Ishikawa (cell line): ENCODE measurements at regions not wholly inside any gene's neighbourhood (a gene's known extent, or its start where the extent isn't known, plus 50 kb on each side); places are given as distances from the start of the nearest gene placed in this dataset.

Experiments
- CEBPB ChIP-seq: IDR thresholded peaks from 2 replicates; pipeline ENCODE4 v1.6.1; 2012
- EP300 ChIP-seq: IDR thresholded peaks from 2 replicates; pipeline ENCODE4 v1.6.1; 2012; ENCODE audit warnings: borderline replicate concordance
- FOXM1 ChIP-seq: IDR thresholded peaks from 2 replicates; pipeline ENCODE4 v1.6.1; 2012; ENCODE audit warnings: low read depth, borderline replicate concordance
- MAX ChIP-seq: IDR thresholded peaks from 2 replicates; pipeline ENCODE4 v1.6.1; 2012
- NFIC ChIP-seq: IDR thresholded peaks from 2 replicates; pipeline ENCODE4 v1.6.1; 2012
- RAD21 ChIP-seq: IDR thresholded peaks from 2 replicates; pipeline ENCODE4 v1.6.1; 2012; ENCODE audit warnings: low read depth
- TAF1 ChIP-seq: IDR thresholded peaks from 2 replicates; pipeline ENCODE4 v1.6.1; 2012; ENCODE audit warnings: low read depth, mild to moderate bottlenecking
- TEAD4 ChIP-seq: IDR thresholded peaks from 2 replicates; pipeline ENCODE4 v1.6.1; 2012
- USF1 ChIP-seq: IDR thresholded peaks from 2 replicates; pipeline ENCODE4 v1.6.1; 2012
- YY1 ChIP-seq: IDR thresholded peaks from 2 replicates; pipeline ENCODE4 v1.6.1; 2012; ENCODE audit warnings: low read depth
- ZBTB7A ChIP-seq: IDR thresholded peaks from 2 replicates; pipeline ENCODE4 v1.6.1; 2012; ENCODE audit warnings: low read depth
- TF ChIP-seq, protein P1 (sequence below): IDR thresholded peaks from 2 replicates; pipeline ENCODE4 v1.6.1; 2012; ENCODE audit warnings: low read depth, mild to moderate bottlenecking

DNA sequence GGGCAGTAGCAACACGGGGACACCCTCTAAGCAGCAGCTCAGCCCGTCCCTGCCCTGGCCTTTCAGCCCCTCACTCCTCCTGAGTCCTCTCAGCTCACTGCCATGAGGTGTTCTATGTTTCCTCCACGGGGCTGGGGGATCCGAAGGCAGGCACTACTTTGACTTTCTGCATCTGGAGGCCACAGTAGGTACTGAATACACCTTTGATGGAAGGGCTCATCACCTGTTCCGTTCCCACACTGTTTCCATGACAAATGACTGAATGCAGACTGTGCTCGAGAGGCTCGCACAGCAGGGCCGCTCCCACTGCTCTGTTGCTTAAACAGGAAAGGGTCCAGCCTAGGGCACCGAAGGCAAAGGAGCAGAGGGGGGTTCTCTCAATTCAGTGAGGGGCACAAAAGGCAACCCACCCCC, 77.6 kb upstream of the DNAH14 start:
- TF ChIP-seq YY1 (no peak), CEBPB (no peak), EP300 (no peak), MAX (no peak), NFIC (no peak), FOXM1 (no peak), USF1 (no peak), RAD21 (no peak), ZBTB7A (no peak), TEAD4 (no peak), TAF1 (no peak)
- TF ChIP-seq, protein P1, sequence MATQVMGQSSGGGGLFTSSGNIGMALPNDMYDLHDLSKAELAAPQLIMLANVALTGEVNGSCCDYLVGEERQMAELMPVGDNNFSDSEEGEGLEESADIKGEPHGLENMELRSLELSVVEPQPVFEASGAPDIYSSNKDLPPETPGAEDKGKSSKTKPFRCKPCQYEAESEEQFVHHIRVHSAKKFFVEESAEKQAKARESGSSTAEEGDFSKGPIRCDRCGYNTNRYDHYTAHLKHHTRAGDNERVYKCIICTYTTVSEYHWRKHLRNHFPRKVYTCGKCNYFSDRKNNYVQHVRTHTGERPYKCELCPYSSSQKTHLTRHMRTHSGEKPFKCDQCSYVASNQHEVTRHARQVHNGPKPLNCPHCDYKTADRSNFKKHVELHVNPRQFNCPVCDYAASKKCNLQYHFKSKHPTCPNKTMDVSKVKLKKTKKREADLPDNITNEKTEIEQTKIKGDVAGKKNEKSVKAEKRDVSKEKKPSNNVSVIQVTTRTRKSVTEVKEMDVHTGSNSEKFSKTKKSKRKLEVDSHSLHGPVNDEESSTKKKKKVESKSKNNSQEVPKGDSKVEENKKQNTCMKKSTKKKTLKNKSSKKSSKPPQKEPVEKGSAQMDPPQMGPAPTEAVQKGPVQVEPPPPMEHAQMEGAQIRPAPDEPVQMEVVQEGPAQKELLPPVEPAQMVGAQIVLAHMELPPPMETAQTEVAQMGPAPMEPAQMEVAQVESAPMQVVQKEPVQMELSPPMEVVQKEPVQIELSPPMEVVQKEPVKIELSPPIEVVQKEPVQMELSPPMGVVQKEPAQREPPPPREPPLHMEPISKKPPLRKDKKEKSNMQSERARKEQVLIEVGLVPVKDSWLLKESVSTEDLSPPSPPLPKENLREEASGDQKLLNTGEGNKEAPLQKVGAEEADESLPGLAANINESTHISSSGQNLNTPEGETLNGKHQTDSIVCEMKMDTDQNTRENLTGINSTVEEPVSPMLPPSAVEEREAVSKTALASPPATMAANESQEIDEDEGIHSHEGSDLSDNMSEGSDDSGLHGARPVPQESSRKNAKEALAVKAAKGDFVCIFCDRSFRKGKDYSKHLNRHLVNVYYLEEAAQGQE = no peak
